Fibroblast of villous mesenchyme (primary cell): ENCODE measurements at regions not wholly inside any gene's neighbourhood (a gene's known extent, or its start where the extent isn't known, plus 50 kb on each side); places are given as distances from the start of the nearest gene placed in this dataset.
"Not testable (repeated sequence)": the region's sequence is repeated elsewhere in the genome, so short reads cannot be mapped to it uniquely, and the experiment has no call there.

Experiments
- DNase-seq: peaks from one replicate; pipeline ENCODE4 v3.0.0-alpha.2; 2010; ENCODE audit warnings: low read depth
- H3K4me3 ChIP-seq: 2 replicates; pipeline ENCODE4 v1.5.1; 2011; ENCODE audit warnings: low read depth, mild to moderate bottlenecking, low read length
- CTCF ChIP-seq: IDR thresholded peaks from 2 replicates; pipeline ENCODE4 v1.5.1; 2012; ENCODE audit warnings: low read depth, mild to moderate bottlenecking, low read length; ENCODE audit not compliant: insufficient read depth

DNA sequence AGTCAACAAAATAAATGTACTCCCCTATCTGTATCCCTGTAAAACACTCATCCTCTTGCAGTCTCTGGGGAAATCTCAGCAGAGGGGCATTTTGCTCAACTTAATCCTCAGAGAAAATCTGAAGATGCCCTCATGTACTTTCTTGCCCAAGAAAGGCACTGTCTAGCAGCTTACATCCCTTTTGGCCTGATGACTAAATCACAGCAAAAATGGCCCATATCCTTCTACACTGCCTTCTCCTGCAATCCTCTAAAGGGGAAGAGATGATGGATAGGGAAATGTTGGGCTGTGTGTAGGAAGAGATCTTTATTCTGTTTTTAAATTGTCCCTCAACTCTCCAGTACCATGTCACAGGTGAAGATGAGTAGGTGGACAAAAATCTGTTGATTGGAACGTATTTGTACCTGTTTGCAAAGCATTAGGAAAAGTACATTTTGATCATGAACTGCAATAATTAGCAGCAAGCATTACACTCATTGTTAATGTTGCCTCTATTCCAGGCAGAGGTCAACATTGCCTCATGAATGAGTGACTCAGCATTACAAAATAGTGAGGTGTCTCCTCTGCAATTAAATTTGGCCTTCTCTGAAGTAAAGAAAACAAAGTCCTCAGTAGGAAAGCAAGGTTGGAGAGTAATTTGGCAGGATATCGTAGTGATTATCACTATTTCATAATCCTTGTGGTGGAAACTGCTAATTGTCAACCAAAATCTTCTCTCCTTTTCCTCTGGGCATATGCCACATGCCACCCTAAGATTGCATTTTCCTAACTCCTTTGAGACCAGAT, 172.4 kb upstream of the CAND1 start:
- H3K4me3 ChIP-seq, result no peak overlapping the region
- TF ChIP-seq CTCF, result no peak
- DNase-seq, result peak; percentile 59

GRCh38 chr12:67099858-67100257, 169.3 kb upstream of the CAND1 start:
- H3K4me3 ChIP-seq, result no peak overlapping the region
- TF ChIP-seq CTCF, result no peak
- DNase-seq, result no peak

- H3K4me3 ChIP-seq, result no peak overlapping the region
- no peak for TF ChIP-seq CTCF
- no peak for DNase-seq
These were observed 165.6 kb upstream of the CAND1 start for GRCh38 chr12:67103521-67103920.

DNA sequence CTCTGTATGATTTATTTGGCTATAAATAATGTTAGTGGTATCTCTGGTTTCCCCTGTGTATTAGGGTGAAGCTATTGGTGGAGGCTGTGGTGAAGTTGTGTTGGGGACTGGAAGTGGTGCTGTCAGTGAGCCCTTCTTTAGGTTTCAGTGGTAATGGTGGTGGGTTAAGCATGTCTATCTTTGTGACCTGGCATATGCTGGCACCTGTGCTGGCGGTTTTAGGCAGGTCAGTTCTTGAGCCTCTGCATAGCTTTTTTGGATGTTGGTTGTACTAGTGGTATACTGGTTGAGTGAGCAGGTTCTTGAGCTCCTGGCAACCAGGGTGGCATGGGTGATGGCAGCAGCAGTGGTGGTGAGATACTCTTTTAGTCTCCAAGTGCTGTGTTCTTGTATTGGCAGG, 161.9 kb upstream of the CAND1 start:
- no peak overlapping the region for H3K4me3 ChIP-seq
- DNase-seq, result no peak
- no peak for TF ChIP-seq CTCF

DNA sequence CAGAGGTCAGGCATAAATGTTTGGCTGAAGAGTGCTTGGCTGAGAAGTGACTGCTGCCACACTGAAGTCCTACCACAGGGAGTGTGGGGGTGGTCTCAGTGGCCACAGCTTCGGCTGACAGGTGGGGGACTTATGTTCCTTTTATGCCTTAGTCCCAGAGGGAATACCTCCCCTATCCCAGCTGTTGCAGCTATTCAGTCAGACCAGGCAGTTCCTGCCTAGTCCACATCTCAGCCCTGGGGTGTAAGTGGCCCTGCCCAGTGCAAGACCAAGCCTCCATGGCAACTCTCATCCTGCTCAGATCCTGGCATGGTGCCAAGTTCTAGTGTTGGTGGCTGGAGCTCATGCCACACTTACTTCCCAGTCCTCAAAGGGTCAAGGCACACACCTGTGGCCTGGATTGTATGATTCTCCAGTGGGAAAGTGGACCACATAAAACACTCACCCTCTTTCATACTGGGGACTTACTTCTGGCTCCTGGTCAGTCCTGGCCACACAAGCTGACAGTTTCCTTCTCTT, 161.3 kb upstream of the CAND1 start:
- no peak overlapping the region for H3K4me3 ChIP-seq
- no peak for TF ChIP-seq CTCF
- no peak for DNase-seq

- DNase-seq, result not testable (repeated sequence)
These were observed 158.8 kb upstream of the CAND1 start for GRCh38 chr12:67110345-67110744.

GRCh38 chr12:67111182-67111581, 158.0 kb upstream of the CAND1 start:
- no peak for DNase-seq
- no peak overlapping the region for H3K4me3 ChIP-seq
- no peak for TF ChIP-seq CTCF

More at GRCh38 chr12:67110345-67110744, 158.8 kb upstream of the CAND1 start:
- not testable (repeated sequence) for H3K4me3 ChIP-seq
